DMS 273 (cell line): ENCODE measurements at regions not wholly inside any gene's neighbourhood (a gene's known extent, or its start where the extent isn't known, plus 50 kb on each side); places are given as distances from the start of the nearest gene placed in this dataset.

ENCODE experiments used
- DNase-seq: peaks from one replicate; lab custom pipeline; 2025; ENCODE audit not compliant: unreplicated experiment; lab: John Stamatoyannopoulos, UW

- DNase-seq, result no peak
Observed at GRCh38 chr10:29962166-29962850, 97.1 kb downstream of the JCAD start.

DNA sequence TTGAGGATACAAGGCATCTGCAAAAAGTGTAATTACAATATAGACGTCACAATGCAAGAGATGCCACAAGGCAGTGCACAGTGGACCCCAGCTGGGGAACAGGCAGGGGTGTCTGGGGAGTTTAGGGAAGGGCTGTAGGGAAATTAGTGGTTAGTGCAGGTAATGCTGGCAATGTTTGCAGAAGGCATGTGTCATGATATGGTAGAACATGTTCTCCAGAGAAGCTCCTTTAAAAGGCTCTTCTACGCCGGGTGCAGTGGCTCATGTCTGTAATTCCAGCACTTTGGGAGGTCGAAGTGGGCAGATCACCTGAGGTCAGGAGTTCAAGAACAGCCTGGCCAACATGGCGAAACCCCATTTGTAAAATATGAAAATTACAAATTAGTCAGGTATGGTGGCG lies 98.0 kb downstream of the JCAD start:
- DNase-seq, result no peak

DNA sequence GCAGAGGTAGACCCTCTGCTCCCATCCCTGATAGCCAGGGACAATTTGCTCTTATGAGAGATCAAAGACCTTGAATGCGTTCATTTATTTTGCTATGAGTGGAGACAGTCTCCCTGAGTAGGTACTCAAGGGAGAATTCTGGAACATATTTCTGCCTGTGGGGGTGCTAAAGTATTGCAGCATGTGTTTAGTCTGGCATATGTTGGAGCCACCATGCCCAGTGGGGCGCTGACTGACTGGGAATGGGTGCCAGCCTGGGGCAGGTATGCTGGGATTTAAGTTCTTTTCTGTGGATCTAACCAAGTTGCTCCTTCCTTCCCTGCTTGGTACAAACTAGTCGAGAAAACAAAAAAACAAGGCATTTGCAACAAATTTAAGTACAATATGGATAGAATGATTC lies 99.1 kb downstream of the JCAD start:
- DNase-seq, result no peak

- DNase-seq, result no peak
Observed at GRCh38 chr10:29959586-29959985, 99.8 kb downstream of the JCAD start.

DNA sequence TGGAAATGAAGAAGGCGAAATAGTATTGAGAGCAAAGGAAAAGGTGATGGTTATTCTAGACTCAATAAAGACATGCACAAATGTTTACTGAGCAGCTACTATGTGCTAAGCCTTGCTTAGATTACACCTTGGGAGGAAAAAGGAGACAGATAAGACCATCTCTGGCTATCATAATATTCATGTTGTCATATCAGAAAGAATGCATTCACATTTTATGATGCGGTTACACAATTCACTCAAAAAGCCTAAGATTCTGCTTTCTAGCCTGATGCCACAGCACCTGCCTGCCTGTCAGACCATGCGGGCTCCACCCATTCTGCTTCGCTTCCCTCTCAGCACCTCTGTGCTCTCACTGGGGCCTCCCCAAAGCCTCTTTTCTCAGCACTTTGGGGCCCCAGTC lies 100.9 kb downstream of the JCAD start:
- DNase-seq, result no peak

- peak; percentile 11 for DNase-seq
Observed at GRCh38 chr10:29957907-29958331, 101.5 kb downstream of the JCAD start.

- DNase-seq, result no peak
Observed at GRCh38 chr10:29957236-29957635, 102.2 kb downstream of the JCAD start.

DNA sequence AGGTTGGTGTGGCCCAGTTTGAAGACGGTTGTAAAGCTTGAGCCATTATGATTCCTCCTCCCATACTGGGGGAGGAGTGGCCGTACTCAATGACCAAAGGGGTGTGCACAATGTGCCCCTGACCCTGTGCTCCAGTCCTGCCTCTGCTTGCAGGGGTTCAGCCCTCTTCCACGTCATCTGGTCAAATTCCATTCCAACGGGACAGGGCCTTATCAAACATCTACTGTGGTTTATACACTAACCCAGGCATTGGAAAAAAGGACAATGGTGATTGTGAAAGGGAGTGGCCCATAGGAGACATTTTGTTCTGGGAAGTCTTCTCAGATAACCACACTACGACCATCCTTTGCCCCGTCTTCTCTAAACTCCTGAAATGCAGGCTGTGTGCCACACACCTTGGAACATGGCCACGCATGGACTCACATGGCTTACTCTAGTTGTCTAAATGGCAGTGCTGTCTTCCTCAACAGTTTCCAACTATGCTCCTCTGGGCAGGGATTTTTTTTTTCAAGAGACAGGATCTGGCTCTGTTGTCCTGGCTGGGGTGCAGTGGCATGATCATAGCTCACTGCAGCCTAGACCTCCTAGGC lies 103.0 kb downstream of the JCAD start:
- no peak for DNase-seq

DNA sequence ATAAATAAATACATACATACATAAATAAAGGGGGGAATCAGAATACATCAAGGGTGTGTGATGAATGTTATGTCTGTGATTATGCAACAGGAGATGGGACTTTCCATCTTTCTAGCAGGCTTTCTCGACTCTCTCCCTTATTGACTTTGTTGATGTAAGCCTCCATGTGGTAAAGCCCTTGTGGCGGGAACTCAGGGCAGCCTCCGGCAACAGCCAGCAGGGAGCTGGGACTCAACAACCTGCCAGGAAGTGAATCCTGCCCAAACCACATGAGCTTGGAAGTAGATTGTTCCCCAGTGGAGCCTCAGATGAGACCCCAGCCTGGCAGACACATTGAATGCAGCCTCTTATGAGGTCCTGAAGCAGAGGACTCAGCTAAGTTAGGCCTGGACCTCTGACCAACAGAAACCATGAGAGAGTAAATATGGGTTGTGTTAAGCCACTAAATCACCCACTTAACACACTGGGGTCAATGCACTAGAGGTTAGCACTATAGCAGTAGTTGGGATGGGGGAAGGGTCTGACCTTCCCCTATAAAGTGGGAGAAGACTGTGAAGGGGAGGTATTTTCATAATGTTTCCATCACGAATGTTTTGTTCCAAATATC lies 104.0 kb downstream of the JCAD start:
- no peak for DNase-seq

DNA sequence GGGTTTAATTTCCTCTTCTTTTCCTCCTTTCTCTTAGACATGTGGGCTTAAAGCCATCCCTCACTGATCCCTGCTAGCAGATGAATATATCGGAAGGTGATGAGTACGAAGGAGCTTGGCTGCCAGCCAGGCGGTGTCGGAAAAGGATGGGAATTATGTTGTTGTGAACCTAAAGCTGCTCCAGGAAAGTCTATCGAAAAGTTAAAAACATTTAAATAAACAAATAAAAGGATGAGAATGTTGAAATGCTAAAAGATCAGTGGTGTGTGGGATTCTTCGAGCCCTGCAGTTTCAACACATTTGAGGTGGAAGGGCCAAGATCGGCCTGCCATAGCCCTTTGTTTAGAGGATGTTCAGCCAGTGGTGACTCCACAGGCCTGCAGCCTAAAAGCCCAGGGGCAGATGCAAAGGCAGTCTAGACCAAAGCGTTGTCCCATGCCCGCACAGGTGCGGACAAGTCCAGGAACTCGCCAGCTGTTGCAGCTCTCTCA lies 107.9 kb downstream of the JCAD start:
- DNase-seq, result peak; percentile 33

- no peak for DNase-seq
Observed at GRCh38 chr10:29950391-29950790, 109.0 kb downstream of the JCAD start.

DNA sequence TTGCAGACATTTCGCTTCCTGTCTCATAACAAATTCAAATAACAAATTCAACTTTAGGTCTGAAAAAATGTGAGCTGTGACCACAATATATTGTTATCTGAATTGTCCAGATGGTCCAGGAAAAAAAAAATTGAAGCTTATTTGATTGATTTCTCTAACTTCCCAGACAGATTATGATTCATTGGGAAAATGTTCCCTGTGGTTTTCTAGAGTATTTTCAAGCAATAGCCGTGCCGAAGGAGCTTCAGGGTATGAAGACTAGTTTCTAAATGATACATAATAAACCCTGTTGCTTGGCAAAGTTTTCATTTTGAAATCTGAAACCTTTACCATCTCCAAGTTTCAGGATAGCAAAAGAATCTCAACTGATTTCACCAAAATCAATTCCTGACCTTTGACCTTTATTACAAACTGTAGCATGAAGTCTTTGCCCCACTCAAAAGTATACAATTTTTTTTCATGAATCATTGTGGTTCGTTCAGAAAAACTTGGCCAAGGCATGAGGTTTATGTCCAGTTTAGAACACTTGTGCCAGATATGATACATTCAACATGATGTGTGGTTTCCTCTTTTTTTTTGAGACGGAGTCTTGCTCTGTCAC lies 109.9 kb downstream of the JCAD start:
- no peak for DNase-seq

DNA sequence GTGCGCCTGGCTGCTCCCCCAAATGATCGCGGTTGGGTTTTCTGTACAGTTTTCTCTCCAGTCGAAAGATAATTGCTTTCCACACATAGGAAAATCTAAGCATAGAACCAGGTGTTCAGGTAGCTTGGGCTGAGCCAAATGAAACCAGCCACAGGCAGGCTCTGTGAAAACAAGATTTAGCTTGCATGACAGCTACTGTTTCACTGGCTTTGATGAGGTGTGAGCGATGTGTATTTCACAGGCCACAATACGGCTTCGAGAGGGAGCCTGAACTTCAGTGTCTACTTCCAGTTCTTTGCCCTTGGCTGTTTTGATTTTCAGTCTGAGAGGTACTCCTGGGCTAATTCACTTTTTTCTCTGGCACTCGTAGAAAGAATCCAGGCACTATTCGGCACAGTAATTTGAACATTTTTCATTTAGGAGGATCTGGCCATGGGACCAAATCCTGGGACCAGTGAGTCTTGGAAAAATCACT lies 110.5 kb downstream of the JCAD start:
- no peak for DNase-seq

DNA sequence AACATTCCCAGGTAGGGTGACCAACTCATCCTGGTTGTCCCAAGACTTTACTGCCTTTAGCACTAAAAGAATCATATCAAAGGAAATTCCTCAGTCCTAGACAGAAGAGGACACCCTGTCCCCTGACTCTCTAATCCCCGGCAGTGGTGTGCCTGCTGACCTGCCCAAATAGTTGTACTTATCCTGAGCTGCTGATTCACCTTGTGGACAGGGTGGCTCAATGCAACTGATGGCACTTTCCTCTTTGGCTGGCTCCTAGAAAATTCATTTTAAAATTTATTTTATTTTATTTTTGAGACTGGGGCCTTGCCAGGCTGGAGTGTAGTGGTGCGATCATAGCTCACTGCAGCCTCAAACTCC lies 111.7 kb downstream of the JCAD start:
- DNase-seq, result no peak

GRCh38 chr10:29946953-29947700 lies 112.3 kb downstream of the JCAD start:
- DNase-seq, result no peak

GRCh38 chr10:29946614-29946952 lies 112.8 kb downstream of the JCAD start:
- DNase-seq, result no peak

DNA sequence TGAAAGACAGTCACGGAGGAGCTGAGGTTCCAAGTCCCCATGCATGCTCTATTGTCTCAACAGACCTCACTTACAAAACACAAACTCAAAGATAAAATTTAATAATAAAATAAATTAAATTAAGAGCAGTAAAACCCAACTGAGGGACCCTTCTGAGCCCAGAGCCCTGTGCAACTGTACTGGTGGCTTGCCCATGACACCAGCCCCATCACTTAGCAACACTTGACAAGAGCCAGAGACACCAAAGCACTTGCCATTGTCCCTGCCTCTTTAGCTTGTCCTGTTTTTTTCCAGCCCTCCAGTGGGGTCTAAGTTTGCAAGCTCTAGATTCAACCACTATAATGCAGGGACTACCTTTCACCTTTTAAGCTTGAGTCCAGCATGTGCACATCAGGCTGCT lies 117.9 kb downstream of the JCAD start:
- DNase-seq, result no peak

DNA sequence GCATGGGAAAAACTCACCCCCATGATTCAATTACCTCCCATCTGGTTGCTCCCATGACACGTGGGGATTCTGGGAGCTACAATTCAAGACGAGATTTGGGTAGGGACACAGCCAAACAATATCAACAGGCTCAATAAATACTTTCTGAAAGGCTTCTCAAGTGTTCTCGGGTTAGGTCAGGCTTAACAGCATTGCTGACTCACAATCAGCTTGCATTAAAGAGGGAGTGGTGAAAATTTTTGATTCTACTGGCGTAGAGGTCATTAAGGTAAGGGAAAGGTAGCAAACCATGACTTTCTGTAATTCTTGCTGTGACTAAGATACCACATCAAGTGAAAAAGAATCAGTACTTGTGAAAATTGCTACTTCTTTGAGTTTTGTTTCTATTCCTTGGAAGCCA lies 126.4 kb downstream of the JCAD start:
- no peak for DNase-seq

- no peak for DNase-seq
Observed at GRCh38 chr10:29931833-29932232, 127.6 kb downstream of the JCAD start.

DNA sequence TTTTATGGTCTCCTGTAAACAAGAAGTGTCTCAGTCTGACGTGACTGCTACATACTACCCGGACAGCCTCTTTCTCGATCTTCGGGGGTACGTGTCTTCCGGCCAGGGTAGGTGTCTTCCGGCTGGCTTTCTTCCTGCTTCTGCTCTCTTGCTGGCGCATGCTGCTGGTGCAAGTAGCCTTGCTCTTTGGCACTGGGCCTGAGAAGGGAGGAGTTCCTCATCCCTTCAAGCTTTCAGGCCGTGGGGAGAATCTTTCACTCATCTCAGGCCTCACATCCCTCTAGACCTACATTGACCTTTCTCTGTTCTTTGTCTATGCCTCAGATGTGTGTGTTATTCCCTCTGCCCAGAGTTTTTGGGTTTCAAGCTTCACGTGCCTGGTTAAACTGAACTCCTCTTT lies 130.4 kb downstream of the JCAD start:
- no peak for DNase-seq

GRCh38 chr10:29926693-29927048 lies 132.7 kb downstream of the JCAD start:
- peak; percentile 23 for DNase-seq
